ENCODE measurements at regions not wholly inside any gene's neighbourhood (a gene's known extent, or its start where the extent isn't known, plus 50 kb on each side); places are given as distances from the start of the nearest gene placed in this dataset.
"Not testable (repeated sequence)": the region's sequence is repeated elsewhere in the genome, so short reads cannot be mapped to it uniquely, and the experiment has no call there.

DNA sequence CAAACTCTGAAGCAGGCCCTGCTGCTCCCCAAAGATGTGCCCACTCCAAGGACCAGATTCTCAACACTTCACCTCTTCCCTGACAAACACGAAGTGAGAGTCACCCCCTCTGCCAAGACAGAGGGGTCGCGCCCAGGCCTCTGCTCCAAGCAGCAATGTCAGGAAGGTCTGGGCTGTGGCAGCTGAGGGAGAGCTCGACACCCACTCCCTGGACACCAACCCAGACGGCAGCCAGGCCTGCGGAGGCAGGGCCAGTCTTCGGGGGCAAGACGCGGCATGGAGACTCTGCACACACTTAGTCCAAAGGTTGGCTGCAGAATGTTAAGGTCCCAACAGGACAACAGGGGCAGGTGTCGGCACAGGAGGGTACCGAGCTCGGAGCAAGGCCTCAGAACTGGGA, 144.2 kb downstream of the DLL1 start:
- Histone ChIP-seq H3K27ac (no peak overlapping the region), H3K27me3 (no peaks in the 10 kb centered on the region), H3K4me1 (ENCODE audit: low read depth) (peaks cover 3% of the 10 kb centered on the region), H3K9me3 (ENCODE audit: low read depth) (no peaks in the 10 kb centered on the region), H3K4me3 (no peak overlapping the region), H3K36me3 (no peaks in the 10 kb centered on the region)
- no peak for DNase-seq (ENCODE audit: low read depth in 1 of 2, low spot score in 1 of 2)
- TF ChIP-seq, protein P1, sequence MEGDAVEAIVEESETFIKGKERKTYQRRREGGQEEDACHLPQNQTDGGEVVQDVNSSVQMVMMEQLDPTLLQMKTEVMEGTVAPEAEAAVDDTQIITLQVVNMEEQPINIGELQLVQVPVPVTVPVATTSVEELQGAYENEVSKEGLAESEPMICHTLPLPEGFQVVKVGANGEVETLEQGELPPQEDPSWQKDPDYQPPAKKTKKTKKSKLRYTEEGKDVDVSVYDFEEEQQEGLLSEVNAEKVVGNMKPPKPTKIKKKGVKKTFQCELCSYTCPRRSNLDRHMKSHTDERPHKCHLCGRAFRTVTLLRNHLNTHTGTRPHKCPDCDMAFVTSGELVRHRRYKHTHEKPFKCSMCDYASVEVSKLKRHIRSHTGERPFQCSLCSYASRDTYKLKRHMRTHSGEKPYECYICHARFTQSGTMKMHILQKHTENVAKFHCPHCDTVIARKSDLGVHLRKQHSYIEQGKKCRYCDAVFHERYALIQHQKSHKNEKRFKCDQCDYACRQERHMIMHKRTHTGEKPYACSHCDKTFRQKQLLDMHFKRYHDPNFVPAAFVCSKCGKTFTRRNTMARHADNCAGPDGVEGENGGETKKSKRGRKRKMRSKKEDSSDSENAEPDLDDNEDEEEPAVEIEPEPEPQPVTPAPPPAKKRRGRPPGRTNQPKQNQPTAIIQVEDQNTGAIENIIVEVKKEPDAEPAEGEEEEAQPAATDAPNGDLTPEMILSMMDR (IDR thresholded peaks at IDR 0.05; ENCODE audit: low read depth, low read length), result no peak

DNA sequence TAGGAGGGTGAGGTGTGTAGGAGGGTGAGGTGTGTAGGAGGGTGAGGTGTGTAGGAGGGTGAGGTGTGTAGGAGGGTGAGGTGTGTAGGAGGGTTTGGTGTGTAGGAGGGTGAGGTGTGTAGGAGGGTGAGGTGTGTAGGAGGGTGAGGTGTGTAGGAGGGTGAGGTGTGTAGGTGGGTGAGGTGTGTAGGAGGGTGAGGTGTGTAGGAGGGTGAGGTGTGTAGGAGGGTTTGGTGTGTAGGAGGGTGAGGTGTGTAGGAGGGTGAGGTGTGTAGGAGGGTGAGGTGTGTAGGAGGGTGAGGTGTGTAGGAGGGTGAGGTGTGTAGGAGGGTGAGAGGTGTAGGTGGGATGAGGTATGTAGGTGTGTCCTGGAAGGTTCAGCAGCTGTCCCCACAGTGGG, 144.7 kb downstream of the DLL1 start:
- not testable (repeated sequence) for H3K27ac ChIP-seq; H3K27me3 ChIP-seq; H3K4me1 ChIP-seq (ENCODE audit: low read depth); H3K4me3 ChIP-seq; H3K9me3 ChIP-seq (ENCODE audit: low read depth); DNase-seq (ENCODE audit: low read depth in 1 of 2, low spot score in 1 of 2); H3K36me3 ChIP-seq

DNA sequence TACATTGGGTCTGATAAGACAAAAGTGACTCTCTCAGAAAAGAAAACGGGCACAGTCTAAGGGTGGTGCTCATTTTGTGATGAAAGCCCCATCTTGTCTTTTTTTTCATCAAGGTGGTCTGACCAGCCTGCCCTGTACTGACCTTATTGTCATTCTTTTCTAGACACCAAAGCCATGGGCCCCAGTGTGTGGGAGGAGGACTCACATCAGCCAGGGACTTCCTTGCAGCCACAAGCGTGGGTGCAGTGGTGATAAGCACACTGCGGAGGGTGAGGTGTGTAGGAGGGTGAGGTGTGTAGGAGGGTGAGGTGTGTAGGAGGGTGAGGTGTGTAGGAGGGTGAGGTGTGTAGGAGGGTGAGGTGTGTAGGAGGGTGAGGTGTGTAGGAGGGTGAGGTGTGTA, 145.2 kb downstream of the DLL1 start:
- H3K27ac ChIP-seq, H3K36me3 ChIP-seq: not testable (repeated sequence)

GRCh38 chr6:170145272-170145592, 145.6 kb downstream of the DLL1 start:
- Histone ChIP-seq H3K27me3 (no peaks in the 10 kb centered on the region), H3K36me3 (no peaks in the 10 kb centered on the region), H3K4me3 (no peak overlapping the region), H3K9me3 (ENCODE audit: low read depth) (no peaks in the 10 kb centered on the region), H3K4me1 (ENCODE audit: low read depth) (no peaks in the 10 kb centered on the region), H3K27ac (no peak overlapping the region)
- DNase-seq (ENCODE audit: low read depth in 1 of 2, low spot score in 1 of 2), result no peak
- TF ChIP-seq, protein P1 (IDR thresholded peaks at IDR 0.05; ENCODE audit: low read depth, low read length), result no peak

More for the DNA sequence above, 145.2 kb downstream of the DLL1 start:
- not testable (repeated sequence) for H3K4me1 ChIP-seq (ENCODE audit: low read depth); H3K9me3 ChIP-seq (ENCODE audit: low read depth); H3K27me3 ChIP-seq; H3K4me3 ChIP-seq; DNase-seq (ENCODE audit: low read depth in 1 of 2, low spot score in 1 of 2)

DNA sequence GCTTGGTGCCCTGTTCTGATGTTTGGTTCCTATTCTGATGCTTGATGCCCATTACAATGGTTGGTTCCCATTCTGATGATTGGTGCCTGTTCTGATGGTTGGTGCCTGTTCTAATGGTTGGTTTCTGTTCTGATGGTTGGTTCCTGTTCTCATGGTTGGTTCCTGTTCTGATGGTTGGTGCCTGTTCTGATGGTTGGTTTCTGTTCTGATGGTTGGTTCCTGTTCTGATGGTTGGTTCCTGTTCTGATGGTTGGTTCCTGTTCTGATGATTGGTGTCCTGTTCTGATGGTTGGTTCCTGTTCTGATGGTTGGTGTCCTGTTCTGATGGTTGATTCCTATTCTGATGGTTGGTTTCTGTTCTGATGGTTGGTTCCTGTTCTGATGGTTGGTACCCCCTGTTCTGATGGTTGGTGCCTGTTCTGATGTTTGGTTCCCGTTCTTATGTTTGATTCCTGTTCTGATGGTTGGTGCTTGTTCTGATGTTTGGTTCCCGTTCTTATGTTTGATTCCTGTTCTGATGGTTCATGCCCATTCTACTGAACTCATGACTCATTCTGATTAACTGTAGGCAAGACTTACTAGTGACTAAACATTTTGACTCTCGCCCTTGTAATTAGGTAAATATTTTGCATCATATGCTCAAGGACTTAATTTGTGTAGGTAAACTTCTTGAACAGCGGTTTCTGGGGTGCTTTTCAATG, 146.2 kb downstream of the DLL1 start:
- DNase-seq (ENCODE audit: low read depth in 1 of 2, low spot score in 1 of 2), result no peak
- Histone ChIP-seq H3K9me3 (ENCODE audit: low read depth) (no peaks in the 10 kb centered on the region), H3K4me3 (no peak overlapping the region), H3K27me3 (no peaks in the 10 kb centered on the region), H3K27ac (no peak overlapping the region), H3K4me1 (ENCODE audit: low read depth) (no peaks in the 10 kb centered on the region), H3K36me3 (no peaks in the 10 kb centered on the region)
- TF ChIP-seq, protein P1 (IDR thresholded peaks at IDR 0.05; ENCODE audit: low read depth, low read length), result no peak

DNA sequence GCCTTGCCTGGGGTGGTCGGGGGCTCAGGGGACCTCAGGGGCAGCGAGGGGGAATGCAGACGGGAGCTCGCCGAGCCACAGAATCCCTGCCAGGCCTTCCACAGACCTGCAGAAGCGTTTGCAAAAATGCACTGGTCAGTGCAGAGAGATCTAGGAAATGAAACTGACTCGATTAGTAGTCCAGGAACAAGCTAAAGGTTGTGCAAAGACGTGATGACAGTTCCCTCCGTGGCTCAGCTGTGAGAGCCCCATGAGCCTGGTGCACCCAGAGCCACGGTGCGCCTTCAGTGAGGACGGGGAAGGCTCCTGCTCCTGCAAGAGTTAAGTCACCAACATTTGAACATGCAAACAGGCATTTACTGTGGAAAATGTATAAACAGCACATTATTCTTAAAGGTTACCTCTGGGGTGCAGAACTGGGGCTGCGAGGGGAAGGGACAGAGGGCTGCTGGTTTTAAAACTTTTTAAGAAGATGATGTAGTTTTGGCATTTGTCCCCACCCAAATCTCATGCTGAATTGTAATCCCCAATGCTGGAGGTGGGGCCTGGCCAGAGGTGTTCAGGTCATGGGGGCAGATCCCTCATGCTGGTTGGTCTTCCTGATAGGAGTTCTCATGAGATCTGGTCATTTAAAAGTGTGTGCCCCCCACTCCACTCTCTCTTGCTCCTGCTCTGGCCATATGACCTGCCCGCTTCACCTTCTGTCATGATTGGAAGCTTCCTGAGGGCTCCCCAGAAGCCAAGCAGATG, 147.3 kb downstream of the DLL1 start:
- DNase-seq (ENCODE audit: low read depth in 1 of 2, low spot score in 1 of 2), result no peak
- Histone ChIP-seq H3K27ac (no peak overlapping the region), H3K27me3 (no peaks in the 10 kb centered on the region), H3K9me3 (ENCODE audit: low read depth) (no peaks in the 10 kb centered on the region), H3K4me1 (ENCODE audit: low read depth) (no peaks in the 10 kb centered on the region), H3K4me3 (no peak overlapping the region), H3K36me3 (no peaks in the 10 kb centered on the region)
- TF ChIP-seq, protein P1 (IDR thresholded peaks at IDR 0.05; ENCODE audit: low read depth, low read length), result no peak
